HepG2 (cell line): ENCODE measurements at regions not wholly inside any gene's neighbourhood (a gene's known extent, or its start where the extent isn't known, plus 50 kb on each side); places are given as distances from the start of the nearest gene placed in this dataset.

ENCODE experiments used
- FOSL1 ChIP-seq: sonication (generic); formaldehyde crosslinking; IDR thresholded peaks from 2 replicates; pipeline ENCODE4 v1.9.0; 2021; ENCODE audit warnings: missing genetic modification reagents, borderline replicate concordance
- FOXA1 ChIP-seq, 2 experiments: fragments of 450-650 bp in 1 of 2; sonication (generic) in 1 of 2; formaldehyde crosslinking in 1 of 2; IDR thresholded peaks; 2 replicates each; pipeline versions ENCODE4 v1.4.0 to v1.6.1; 2016 to 2020; ENCODE audit warnings: missing genetic modification reagents in 1 of 2
- KLF11 ChIP-seq: IDR thresholded peaks from 2 replicates; pipeline ENCODE4 v1.6.1; 2016; ENCODE audit warnings: missing compliant biosample characterization
- NFYB ChIP-seq: sonication (generic); formaldehyde crosslinking; IDR thresholded peaks from 2 replicates; pipeline ENCODE4 v1.4.0; 2020; ENCODE audit warnings: missing genetic modification reagents
- ZNF547 ChIP-seq: sonication (generic); formaldehyde crosslinking; IDR thresholded peaks from 2 replicates; pipeline ENCODE4 v1.5.1; 2020; ENCODE audit warnings: mild to moderate bottlenecking, missing genetic modification reagents
- TF ChIP-seq, protein P1 (sequence below): sonication (generic); formaldehyde crosslinking; IDR thresholded peaks from 2 replicates; pipeline ENCODE4 v1.4.0; 2020; ENCODE audit warnings: low read depth, mild to moderate bottlenecking, missing genetic modification reagents
- TF ChIP-seq, protein P2 (sequence below): sonication (generic); IDR thresholded peaks from 2 replicates; pipeline ENCODE4 v1.6.1; 2016; ENCODE audit warnings: low read depth, borderline replicate concordance
- TF ChIP-seq, protein P3 (sequence below): sonication (generic); formaldehyde crosslinking; IDR thresholded peaks from 2 replicates; pipeline ENCODE4 v1.5.0; 2020; ENCODE audit warnings: mild to moderate bottlenecking, missing genetic modification reagents, moderate library complexity
- TF ChIP-seq, protein P4 (sequence below): sonication (generic); formaldehyde crosslinking; IDR thresholded peaks from 2 replicates; pipeline ENCODE4 v1.4.0; 2020; ENCODE audit warnings: mild to moderate bottlenecking, missing genetic modification reagents
- TF ChIP-seq, protein P5 (sequence below): sonication (generic); formaldehyde crosslinking; IDR thresholded peaks from 2 replicates; pipeline ENCODE4 v1.4.0; 2020; ENCODE audit warnings: mild to moderate bottlenecking, missing genetic modification reagents, borderline replicate concordance
- TF ChIP-seq, protein P6 (sequence below): sonication (generic); formaldehyde crosslinking; IDR thresholded peaks from 2 replicates; pipeline ENCODE4 v1.5.0; 2020; ENCODE audit warnings: missing genetic modification reagents, mild to moderate bottlenecking, borderline replicate concordance

DNA sequence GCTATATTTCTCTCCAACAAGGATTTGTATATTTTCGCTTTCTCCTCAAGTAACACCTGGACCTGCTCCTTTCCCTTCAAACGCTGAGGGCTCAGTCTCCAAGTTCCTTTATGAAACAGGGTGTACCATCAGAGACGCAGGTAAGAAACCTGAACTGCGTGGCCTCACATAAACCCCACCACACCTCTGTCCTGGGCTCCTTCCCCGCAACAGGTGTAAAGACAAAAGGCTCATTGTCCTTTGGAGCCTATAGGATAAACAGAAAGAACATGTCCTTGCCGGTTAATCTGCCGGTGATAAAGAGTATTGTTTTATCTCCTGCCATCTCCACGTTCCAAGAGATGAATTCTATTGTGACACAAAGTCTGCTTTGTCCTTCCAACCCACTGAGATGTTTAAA lies 111.8 kb upstream of the ADAMTS9 start:
- TF ChIP-seq KLF11 (CRISPR knock-in tag) (no peak), FOSL1 (no peak), FOXA1 (IDR thresholded peaks at IDR 0.05) (no peak), FOXA1 (CRISPR knock-in tag; IDR thresholded peaks at IDR 0.05) (no peak), ZNF547 (CRISPR knock-in tag) (no peak), NFYB (no peak)
- TF ChIP-seq, protein P1, sequence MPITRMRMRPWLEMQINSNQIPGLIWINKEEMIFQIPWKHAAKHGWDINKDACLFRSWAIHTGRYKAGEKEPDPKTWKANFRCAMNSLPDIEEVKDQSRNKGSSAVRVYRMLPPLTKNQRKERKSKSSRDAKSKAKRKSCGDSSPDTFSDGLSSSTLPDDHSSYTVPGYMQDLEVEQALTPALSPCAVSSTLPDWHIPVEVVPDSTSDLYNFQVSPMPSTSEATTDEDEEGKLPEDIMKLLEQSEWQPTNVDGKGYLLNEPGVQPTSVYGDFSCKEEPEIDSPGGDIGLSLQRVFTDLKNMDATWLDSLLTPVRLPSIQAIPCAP: no peak
- TF ChIP-seq, protein P2, sequence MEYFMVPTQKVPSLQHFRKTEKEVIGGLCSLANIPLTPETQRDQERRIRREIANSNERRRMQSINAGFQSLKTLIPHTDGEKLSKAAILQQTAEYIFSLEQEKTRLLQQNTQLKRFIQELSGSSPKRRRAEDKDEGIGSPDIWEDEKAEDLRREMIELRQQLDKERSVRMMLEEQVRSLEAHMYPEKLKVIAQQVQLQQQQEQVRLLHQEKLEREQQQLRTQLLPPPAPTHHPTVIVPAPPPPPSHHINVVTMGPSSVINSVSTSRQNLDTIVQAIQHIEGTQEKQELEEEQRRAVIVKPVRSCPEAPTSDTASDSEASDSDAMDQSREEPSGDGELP: no peak
- TF ChIP-seq, protein P3, sequence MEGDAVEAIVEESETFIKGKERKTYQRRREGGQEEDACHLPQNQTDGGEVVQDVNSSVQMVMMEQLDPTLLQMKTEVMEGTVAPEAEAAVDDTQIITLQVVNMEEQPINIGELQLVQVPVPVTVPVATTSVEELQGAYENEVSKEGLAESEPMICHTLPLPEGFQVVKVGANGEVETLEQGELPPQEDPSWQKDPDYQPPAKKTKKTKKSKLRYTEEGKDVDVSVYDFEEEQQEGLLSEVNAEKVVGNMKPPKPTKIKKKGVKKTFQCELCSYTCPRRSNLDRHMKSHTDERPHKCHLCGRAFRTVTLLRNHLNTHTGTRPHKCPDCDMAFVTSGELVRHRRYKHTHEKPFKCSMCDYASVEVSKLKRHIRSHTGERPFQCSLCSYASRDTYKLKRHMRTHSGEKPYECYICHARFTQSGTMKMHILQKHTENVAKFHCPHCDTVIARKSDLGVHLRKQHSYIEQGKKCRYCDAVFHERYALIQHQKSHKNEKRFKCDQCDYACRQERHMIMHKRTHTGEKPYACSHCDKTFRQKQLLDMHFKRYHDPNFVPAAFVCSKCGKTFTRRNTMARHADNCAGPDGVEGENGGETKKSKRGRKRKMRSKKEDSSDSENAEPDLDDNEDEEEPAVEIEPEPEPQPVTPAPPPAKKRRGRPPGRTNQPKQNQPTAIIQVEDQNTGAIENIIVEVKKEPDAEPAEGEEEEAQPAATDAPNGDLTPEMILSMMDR (CRISPR knock-in tag): no peak
- TF ChIP-seq, protein P4, sequence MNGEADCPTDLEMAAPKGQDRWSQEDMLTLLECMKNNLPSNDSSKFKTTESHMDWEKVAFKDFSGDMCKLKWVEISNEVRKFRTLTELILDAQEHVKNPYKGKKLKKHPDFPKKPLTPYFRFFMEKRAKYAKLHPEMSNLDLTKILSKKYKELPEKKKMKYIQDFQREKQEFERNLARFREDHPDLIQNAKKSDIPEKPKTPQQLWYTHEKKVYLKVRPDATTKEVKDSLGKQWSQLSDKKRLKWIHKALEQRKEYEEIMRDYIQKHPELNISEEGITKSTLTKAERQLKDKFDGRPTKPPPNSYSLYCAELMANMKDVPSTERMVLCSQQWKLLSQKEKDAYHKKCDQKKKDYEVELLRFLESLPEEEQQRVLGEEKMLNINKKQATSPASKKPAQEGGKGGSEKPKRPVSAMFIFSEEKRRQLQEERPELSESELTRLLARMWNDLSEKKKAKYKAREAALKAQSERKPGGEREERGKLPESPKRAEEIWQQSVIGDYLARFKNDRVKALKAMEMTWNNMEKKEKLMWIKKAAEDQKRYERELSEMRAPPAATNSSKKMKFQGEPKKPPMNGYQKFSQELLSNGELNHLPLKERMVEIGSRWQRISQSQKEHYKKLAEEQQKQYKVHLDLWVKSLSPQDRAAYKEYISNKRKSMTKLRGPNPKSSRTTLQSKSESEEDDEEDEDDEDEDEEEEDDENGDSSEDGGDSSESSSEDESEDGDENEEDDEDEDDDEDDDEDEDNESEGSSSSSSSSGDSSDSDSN (CRISPR knock-in tag): no peak
- TF ChIP-seq, protein P5, sequence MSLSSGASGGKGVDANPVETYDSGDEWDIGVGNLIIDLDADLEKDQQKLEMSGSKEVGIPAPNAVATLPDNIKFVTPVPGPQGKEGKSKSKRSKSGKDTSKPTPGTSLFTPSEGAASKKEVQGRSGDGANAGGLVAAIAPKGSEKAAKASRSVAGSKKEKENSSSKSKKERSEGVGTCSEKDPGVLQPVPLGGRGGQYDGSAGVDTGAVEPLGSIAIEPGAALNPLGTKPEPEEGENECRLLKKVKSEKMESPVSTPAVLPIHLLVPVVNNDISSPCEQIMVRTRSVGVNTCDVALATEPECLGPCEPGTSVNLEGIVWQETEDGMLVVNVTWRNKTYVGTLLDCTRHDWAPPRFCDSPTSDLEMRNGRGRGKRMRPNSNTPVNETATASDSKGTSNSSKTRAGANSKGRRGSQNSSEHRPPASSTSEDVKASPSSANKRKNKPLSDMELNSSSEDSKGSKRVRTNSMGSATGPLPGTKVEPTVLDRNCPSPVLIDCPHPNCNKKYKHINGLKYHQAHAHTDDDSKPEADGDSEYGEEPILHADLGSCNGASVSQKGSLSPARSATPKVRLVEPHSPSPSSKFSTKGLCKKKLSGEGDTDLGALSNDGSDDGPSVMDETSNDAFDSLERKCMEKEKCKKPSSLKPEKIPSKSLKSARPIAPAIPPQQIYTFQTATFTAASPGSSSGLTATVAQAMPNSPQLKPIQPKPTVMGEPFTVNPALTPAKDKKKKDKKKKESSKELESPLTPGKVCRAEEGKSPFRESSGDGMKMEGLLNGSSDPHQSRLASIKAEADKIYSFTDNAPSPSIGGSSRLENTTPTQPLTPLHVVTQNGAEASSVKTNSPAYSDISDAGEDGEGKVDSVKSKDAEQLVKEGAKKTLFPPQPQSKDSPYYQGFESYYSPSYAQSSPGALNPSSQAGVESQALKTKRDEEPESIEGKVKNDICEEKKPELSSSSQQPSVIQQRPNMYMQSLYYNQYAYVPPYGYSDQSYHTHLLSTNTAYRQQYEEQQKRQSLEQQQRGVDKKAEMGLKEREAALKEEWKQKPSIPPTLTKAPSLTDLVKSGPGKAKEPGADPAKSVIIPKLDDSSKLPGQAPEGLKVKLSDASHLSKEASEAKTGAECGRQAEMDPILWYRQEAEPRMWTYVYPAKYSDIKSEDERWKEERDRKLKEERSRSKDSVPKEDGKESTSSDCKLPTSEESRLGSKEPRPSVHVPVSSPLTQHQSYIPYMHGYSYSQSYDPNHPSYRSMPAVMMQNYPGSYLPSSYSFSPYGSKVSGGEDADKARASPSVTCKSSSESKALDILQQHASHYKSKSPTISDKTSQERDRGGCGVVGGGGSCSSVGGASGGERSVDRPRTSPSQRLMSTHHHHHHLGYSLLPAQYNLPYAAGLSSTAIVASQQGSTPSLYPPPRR (CRISPR knock-in tag): no peak
- TF ChIP-seq, protein P6, sequence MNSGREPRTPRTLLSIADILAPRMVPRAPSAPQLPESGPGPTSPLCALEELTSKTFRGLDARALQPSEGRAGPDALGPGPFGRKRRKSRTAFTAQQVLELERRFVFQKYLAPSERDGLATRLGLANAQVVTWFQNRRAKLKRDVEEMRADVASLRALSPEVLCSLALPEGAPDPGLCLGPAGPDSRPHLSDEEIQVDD (CRISPR knock-in tag): no peak
